ENCODE measurements at regions not wholly inside any gene's neighbourhood (a gene's known extent, or its start where the extent isn't known, plus 50 kb on each side); places are given as distances from the start of the nearest gene placed in this dataset.
"Not testable (repeated sequence)": the region's sequence is repeated elsewhere in the genome, so short reads cannot be mapped to it uniquely, and the experiment has no call there.

- no peak for TF ChIP-seq CTCF (conservative IDR thresholded peaks at IDR 0.05)
- TF ChIP-seq ZFX (IDR thresholded peaks at IDR 0.05): no peak
- H3K27ac ChIP-seq: no peak overlapping the region
Measured at GRCh38 chr4:24209131-24209530, 319.3 kb upstream of the PPARGC1A start.

- TF ChIP-seq ZFX (IDR thresholded peaks at IDR 0.05): no peak
- no peak for TF ChIP-seq CTCF (conservative IDR thresholded peaks at IDR 0.05)
- no peak overlapping the region for H3K27ac ChIP-seq
Measured at GRCh38 chr4:24208691-24209090, 318.8 kb upstream of the PPARGC1A start.

GRCh38 chr4:24204708-24205107, 314.9 kb upstream of the PPARGC1A start:
- not testable (repeated sequence) for H3K27ac ChIP-seq

GRCh38 chr4:24203926-24204325, 314.1 kb upstream of the PPARGC1A start:
- no peak for TF ChIP-seq CTCF (conservative IDR thresholded peaks at IDR 0.05)
- no peak for TF ChIP-seq ZFX (IDR thresholded peaks at IDR 0.05)
- H3K27ac ChIP-seq: no peak overlapping the region

GRCh38 chr4:24202579-24202978, 312.7 kb upstream of the PPARGC1A start:
- no peak overlapping the region for H3K27ac ChIP-seq
- TF ChIP-seq CTCF (conservative IDR thresholded peaks at IDR 0.05): no peak
- TF ChIP-seq ZFX (IDR thresholded peaks at IDR 0.05): no peak

- H3K27ac ChIP-seq: no peak overlapping the region
- TF ChIP-seq ZFX (IDR thresholded peaks at IDR 0.05): no peak
- no peak for TF ChIP-seq CTCF (conservative IDR thresholded peaks at IDR 0.05)
Measured at GRCh38 chr4:24197955-24198354, 308.1 kb upstream of the PPARGC1A start.

- H3K27ac ChIP-seq: no peak overlapping the region
- TF ChIP-seq ZFX (IDR thresholded peaks at IDR 0.05): no peak
- TF ChIP-seq CTCF (conservative IDR thresholded peaks at IDR 0.05): no peak
Measured at GRCh38 chr4:24196785-24197184, 306.9 kb upstream of the PPARGC1A start.

- H3K27ac ChIP-seq: no peak overlapping the region
Measured at GRCh38 chr4:24195991-24196736, 306.3 kb upstream of the PPARGC1A start.

More at GRCh38 chr4:24195991-24196736, 306.3 kb upstream of the PPARGC1A start:
- TF ChIP-seq CTCF (conservative IDR thresholded peaks at IDR 0.05) (no peak), ZFX (IDR thresholded peaks at IDR 0.05) (no peak)
